Lung (tissue), 11 donors: ENCODE measurements at regions not wholly inside any gene's neighbourhood (a gene's known extent, or its start where the extent isn't known, plus 50 kb on each side); places are given as distances from the start of the nearest gene placed in this dataset.

ENCODE experiments used
- ATAC-seq: fragments of 200-7000 bp; cut with Tn5 transposase; one replicate; pipeline ENCODE4 v1.9.1; 2020; ENCODE audit warnings: moderate number of reproducible peaks; ENCODE audit not compliant: insufficient read depth, low FRiP score
- DNase-seq, 3 donors: peaks; one replicate each; pipeline ENCODE4 v3.0.0-alpha.2; 2013 to 2017
- H3K27ac ChIP-seq, 2 donors: one replicate each; pipeline ENCODE4 v1.5.1; 2013; ENCODE audit warnings: mild to moderate bottlenecking in 2 of 2, moderate library complexity in 2 of 2, control low read depth in 1 of 2, inconsistent platforms in 1 of 2, low read depth in 1 of 2, low read length in 1 of 2
- H3K27me3 ChIP-seq, 3 donors: one replicate each; pipeline ENCODE4 v1.5.1; 2013; ENCODE audit warnings: low read length in 2 of 3; ENCODE audit not compliant: control insufficient read depth in 3 of 3, insufficient read depth in 3 of 3
- H3K36me3 ChIP-seq, 4 donors: one replicate each; pipeline ENCODE4 v1.5.1; 2013; ENCODE audit warnings: low read length in 4 of 4, mild to moderate bottlenecking in 1 of 4, moderate library complexity in 1 of 4; ENCODE audit not compliant: control insufficient read depth in 4 of 4, insufficient read depth in 4 of 4
- H3K4me1 ChIP-seq, 5 donors: one replicate each; pipeline ENCODE4 v1.5.1; 2013; ENCODE audit warnings: low read length in 5 of 5, mild to moderate bottlenecking in 2 of 5, moderate library complexity in 1 of 5; ENCODE audit not compliant: control insufficient read depth in 5 of 5, insufficient read depth in 5 of 5
- H3K4me3 ChIP-seq: one replicate; pipeline ENCODE4 v1.5.1; 2013; ENCODE audit warnings: mild to moderate bottlenecking, control low read depth, moderate library complexity
- H3K9ac ChIP-seq, 2 donors: one replicate each; pipeline ENCODE4 v1.5.1; 2013; ENCODE audit warnings: low read length in 2 of 2, control low read depth in 1 of 2; ENCODE audit not compliant: insufficient read depth in 1 of 2
- H3K9me3 ChIP-seq, 4 donors: one replicate each; pipeline ENCODE4 v1.5.1; 2013; ENCODE audit warnings: low read length in 3 of 4, mild to moderate bottlenecking in 1 of 4, moderate library complexity in 1 of 4; ENCODE audit not compliant: control insufficient read depth in 4 of 4, insufficient read depth in 3 of 4
- CTCF ChIP-seq: IDR thresholded peaks from 2 replicates; pipeline ENCODE4 v1.5.1; 2012; ENCODE audit warnings: mild to moderate bottlenecking; ENCODE audit errors: control extremely low read depth, extremely low read depth
- WGBS, 2 donors: extraction: QIAGEN DNeasy Blood & Tissue Kit; methylation state at CpG; one replicate each; pipeline ENCODE4 v1.1.7; 2013; 5-methylcytosine and 5-hydroxymethylcytosine counted together
- donor health status: control.
- donor health status: control.
- donor health status: Bipolar disorder and iron deficiency.
- donor health status: healthy.
- donor health status: DM: yes; HTN: yes; CAD: no.

- DNase-seq (no peak), ATAC-seq (no peak)
- Histone ChIP-seq H3K27me3 (peaks cover 0 to 7% (median 3%) of the 10 kb centered on the region in 3 donors), H3K9me3 (peaks cover 0 to 6% (median 0%) of the 10 kb centered on the region in 4 donors), H3K27ac (no peak overlapping the region), H3K4me3 (no peak overlapping the region), H3K36me3 (no peaks in the 10 kb centered on the region), H3K4me1 (no peaks in the 10 kb centered on the region), H3K9ac (no peak overlapping the region)
- 56 to 67% methylated on average over 18 of the region's 18 CpGs for WGBS, 2 donors
- TF ChIP-seq CTCF, result no peak
Measured at GRCh38 chr11:133746663-133747306, 98.5 kb downstream of the SPATA19 start.

- Histone ChIP-seq H3K4me3 (no peak overlapping the region), H3K9me3 (peaks cover 0 to 5% (median 0%) of the 10 kb centered on the region in 4 donors), H3K27me3 (peaks cover 0 to 10% (median 3%) of the 10 kb centered on the region in 3 donors), H3K9ac (no peak overlapping the region), H3K4me1 (no peaks in the 10 kb centered on the region), H3K36me3 (no peaks in the 10 kb centered on the region), H3K27ac (no peak overlapping the region)
- DNase-seq (no peak), ATAC-seq (no peak)
- WGBS, 2 donors, result 72% methylated on average over 4 of the region's 4 CpGs
- TF ChIP-seq CTCF, result no peak
Measured at GRCh38 chr11:133745791-133746190, 99.5 kb downstream of the SPATA19 start.

GRCh38 chr11:133742353-133742752 is 103.0 kb downstream of the SPATA19 start:
- WGBS, 2 donors, result 79 to 82% methylated on average over 3 of the region's 3 CpGs
- no peaks in the 10 kb centered on the region for H3K4me1 ChIP-seq
- no peaks in the 10 kb centered on the region for H3K36me3 ChIP-seq
- no peak overlapping the region for H3K4me3 ChIP-seq
- H3K27me3 ChIP-seq, result peaks cover 0 to 6% (median 2%) of the 10 kb centered on the region in 3 donors
- no peak overlapping the region for H3K27ac ChIP-seq
- DNase-seq (no peak), ATAC-seq (no peak)
- no peak overlapping the region for H3K9ac ChIP-seq
- no peaks in the 10 kb centered on the region for H3K9me3 ChIP-seq
- TF ChIP-seq CTCF, result no peak

GRCh38 chr11:133740963-133741362 is 104.3 kb downstream of the SPATA19 start:
- TF ChIP-seq CTCF, result no peak
- Histone ChIP-seq H3K36me3 (no peaks in the 10 kb centered on the region), H3K4me3 (no peak overlapping the region), H3K4me1 (no peaks in the 10 kb centered on the region), H3K27ac (no peak overlapping the region), H3K9me3 (no peaks in the 10 kb centered on the region), H3K9ac (no peak overlapping the region), H3K27me3 (peaks cover 0 to 2% (median 0%) of the 10 kb centered on the region in 3 donors)
- ATAC-seq, result no peak
- DNase-seq, result no peak
- 76 to 79% methylated on average over 12 of the region's 12 CpGs for WGBS, 2 donors
